Retinal pigment epithelial cell (primary cell): ENCODE measurements at regions not wholly inside any gene's neighbourhood (a gene's known extent, or its start where the extent isn't known, plus 50 kb on each side); places are given as distances from the start of the nearest gene placed in this dataset.

Experiments
- DNase-seq: peaks from one replicate; pipeline ENCODE4 v3.0.0-alpha.2; 2010; ENCODE audit warnings: low read depth
- H3K4me3 ChIP-seq: 2 replicates; pipeline ENCODE4 v1.5.1; 2011; ENCODE audit warnings: mild to moderate bottlenecking, low read length, control low read depth, moderate library complexity
- CTCF ChIP-seq: conservative IDR thresholded peaks from 2 replicates; pipeline ENCODE4 v1.5.1; 2011; ENCODE audit warnings: low read depth, low read length, control low read depth, inconsistent platforms

- TF ChIP-seq CTCF: no peak
- no peak for DNase-seq
- H3K4me3 ChIP-seq: no peak overlapping the region
These were observed 711.1 kb downstream of the CBLN2 start for GRCh38 chr18:71832946-71833617.

- no peak overlapping the region for H3K4me3 ChIP-seq
- no peak for TF ChIP-seq CTCF
- peak; percentile 85 for DNase-seq
These were observed 713.1 kb downstream of the CBLN2 start for GRCh38 chr18:71831039-71831438.

GRCh38 chr18:71827301-71827700, 716.8 kb downstream of the CBLN2 start:
- H3K4me3 ChIP-seq: no peak overlapping the region
- TF ChIP-seq CTCF: no peak
- DNase-seq: no peak

- no peak for TF ChIP-seq CTCF
- no peak for DNase-seq
- H3K4me3 ChIP-seq: no peak overlapping the region
These were observed 728.8 kb downstream of the CBLN2 start for GRCh38 chr18:71815305-71815704.

- H3K4me3 ChIP-seq: no peak overlapping the region
- DNase-seq: no peak
- no peak for TF ChIP-seq CTCF
These were observed 734.4 kb downstream of the CBLN2 start for GRCh38 chr18:71809711-71810110.

GRCh38 chr18:71808616-71809015, 735.5 kb downstream of the CBLN2 start:
- DNase-seq: no peak
- no peak overlapping the region for H3K4me3 ChIP-seq
- no peak for TF ChIP-seq CTCF

- DNase-seq: no peak
These were observed 736.6 kb downstream of the CBLN2 start for GRCh38 chr18:71807586-71807985.

More at GRCh38 chr18:71807586-71807985, 736.6 kb downstream of the CBLN2 start:
- no peak overlapping the region for H3K4me3 ChIP-seq
- no peak for TF ChIP-seq CTCF
